GM12875 (cell line): ENCODE measurements at regions not wholly inside any gene's neighbourhood (a gene's known extent, or its start where the extent isn't known, plus 50 kb on each side); places are given as distances from the start of the nearest gene placed in this dataset.

Experiments used
- H3K4me3 ChIP-seq: one replicate; pipeline ENCODE4 v1.5.1; 2011; ENCODE audit warnings: low read depth, low read length, control low read depth
- CTCF ChIP-seq: IDR thresholded peaks from 2 replicates; pipeline ENCODE4 v1.5.1; 2011; ENCODE audit warnings: low read depth, mild to moderate bottlenecking, control low read depth, inconsistent platforms, low read length, moderate library complexity, borderline replicate concordance; ENCODE audit not compliant: insufficient read depth

- no peak for TF ChIP-seq CTCF
- no peak overlapping the region for H3K4me3 ChIP-seq
Observed at GRCh38 chr18:67608615-67609273, 92.2 kb upstream of the DSEL start.

GRCh38 chr18:67608191-67608590, 91.7 kb upstream of the DSEL start:
- TF ChIP-seq CTCF: no peak

GRCh38 chr18:67600181-67601180, 84.0 kb upstream of the DSEL start:
- no peak for TF ChIP-seq CTCF
- H3K4me3 ChIP-seq: no peak overlapping the region

More at GRCh38 chr18:67608191-67608590, 91.7 kb upstream of the DSEL start:
- no peak overlapping the region for H3K4me3 ChIP-seq

- H3K4me3 ChIP-seq: no peak overlapping the region
- no peak for TF ChIP-seq CTCF
Observed at GRCh38 chr18:67599277-67599676, 82.8 kb upstream of the DSEL start.

- no peak overlapping the region for H3K4me3 ChIP-seq
- no peak for TF ChIP-seq CTCF
Observed at GRCh38 chr18:67597759-67598158, 81.2 kb upstream of the DSEL start.

GRCh38 chr18:67596003-67596402, 79.5 kb upstream of the DSEL start:
- TF ChIP-seq CTCF: no peak
- no peak overlapping the region for H3K4me3 ChIP-seq
